OCI-M1 (cell line): ENCODE measurements at regions not wholly inside any gene's neighbourhood (a gene's known extent, or its start where the extent isn't known, plus 50 kb on each side); places are given as distances from the start of the nearest gene placed in this dataset.

Experiments
- DNase-seq: peaks from one replicate; lab custom pipeline; 2025; lab: John Stamatoyannopoulos, UW

- DNase-seq = no peak
These were observed 77.4 kb upstream of the OSR1 start for GRCh38 chr2:19435815-19436214.

- no peak for DNase-seq
These were observed 76.0 kb upstream of the OSR1 start for GRCh38 chr2:19434413-19434812.

GRCh38 chr2:19426941-19427340, 68.5 kb upstream of the OSR1 start:
- no peak for DNase-seq

- DNase-seq = no peak
These were observed 67.7 kb upstream of the OSR1 start for GRCh38 chr2:19426144-19426543.

GRCh38 chr2:19425419-19425818, 67.0 kb upstream of the OSR1 start:
- no peak for DNase-seq

GRCh38 chr2:19419211-19419880, 60.9 kb upstream of the OSR1 start:
- no peak for DNase-seq

- no peak for DNase-seq
These were observed 58.6 kb upstream of the OSR1 start for GRCh38 chr2:19416784-19417684.

GRCh38 chr2:19416083-19416482, 57.7 kb upstream of the OSR1 start:
- DNase-seq = no peak

- DNase-seq = no peak
These were observed 50.6 kb upstream of the OSR1 start for GRCh38 chr2:19409046-19409445.

GRCh38 chr2:19408592-19408991, 50.2 kb upstream of the OSR1 start:
- no peak for DNase-seq
